Cardiac muscle cell (in vitro differentiated cells and primary cell): ENCODE measurements at regions not wholly inside any gene's neighbourhood (a gene's known extent, or its start where the extent isn't known, plus 50 kb on each side); places are given as distances from the start of the nearest gene placed in this dataset.

ENCODE experiments used
- DNase-seq, 2 donors: peaks; one replicate each; pipeline versions ENCODE4 v3.0.0 to v3.0.0-alpha.2; 2010 to 2017; ENCODE audit warnings: low read depth in 1 of 2, low spot score in 1 of 2
- H3K27ac ChIP-seq: fragments of 200-600 bp; sonication (generic); 2 replicates; pipeline ENCODE4 v1.5.1; 2016
- H3K27me3 ChIP-seq: fragments of 200-600 bp; sonication (generic); 2 replicates; pipeline ENCODE4 v1.6.0; 2016; ENCODE audit warnings: control low read depth
- H3K36me3 ChIP-seq: fragments of 200-600 bp; sonication (generic); 2 replicates; pipeline ENCODE4 v1.5.1; 2016; ENCODE audit warnings: control low read depth
- H3K4me1 ChIP-seq: fragments of 200-600 bp; sonication (generic); 2 replicates; pipeline ENCODE4 v1.8.1; 2017; ENCODE audit warnings: low read depth, mild to moderate bottlenecking, mixed run types
- H3K4me3 ChIP-seq: fragments of 200-600 bp; sonication (generic); 2 replicates; pipeline ENCODE4 v1.5.1; 2016; ENCODE audit warnings: mild to moderate bottlenecking
- H3K9me3 ChIP-seq: fragments of 200-600 bp; sonication (generic); 2 replicates; pipeline ENCODE4 v1.5.1; 2017; ENCODE audit warnings: low read depth, mild to moderate bottlenecking, control low read depth
- TF ChIP-seq, protein P1 (sequence below): IDR thresholded peaks from 2 replicates; pipeline ENCODE4 v1.5.1; 2012; ENCODE audit warnings: low read depth, mild to moderate bottlenecking, low read length

DNA sequence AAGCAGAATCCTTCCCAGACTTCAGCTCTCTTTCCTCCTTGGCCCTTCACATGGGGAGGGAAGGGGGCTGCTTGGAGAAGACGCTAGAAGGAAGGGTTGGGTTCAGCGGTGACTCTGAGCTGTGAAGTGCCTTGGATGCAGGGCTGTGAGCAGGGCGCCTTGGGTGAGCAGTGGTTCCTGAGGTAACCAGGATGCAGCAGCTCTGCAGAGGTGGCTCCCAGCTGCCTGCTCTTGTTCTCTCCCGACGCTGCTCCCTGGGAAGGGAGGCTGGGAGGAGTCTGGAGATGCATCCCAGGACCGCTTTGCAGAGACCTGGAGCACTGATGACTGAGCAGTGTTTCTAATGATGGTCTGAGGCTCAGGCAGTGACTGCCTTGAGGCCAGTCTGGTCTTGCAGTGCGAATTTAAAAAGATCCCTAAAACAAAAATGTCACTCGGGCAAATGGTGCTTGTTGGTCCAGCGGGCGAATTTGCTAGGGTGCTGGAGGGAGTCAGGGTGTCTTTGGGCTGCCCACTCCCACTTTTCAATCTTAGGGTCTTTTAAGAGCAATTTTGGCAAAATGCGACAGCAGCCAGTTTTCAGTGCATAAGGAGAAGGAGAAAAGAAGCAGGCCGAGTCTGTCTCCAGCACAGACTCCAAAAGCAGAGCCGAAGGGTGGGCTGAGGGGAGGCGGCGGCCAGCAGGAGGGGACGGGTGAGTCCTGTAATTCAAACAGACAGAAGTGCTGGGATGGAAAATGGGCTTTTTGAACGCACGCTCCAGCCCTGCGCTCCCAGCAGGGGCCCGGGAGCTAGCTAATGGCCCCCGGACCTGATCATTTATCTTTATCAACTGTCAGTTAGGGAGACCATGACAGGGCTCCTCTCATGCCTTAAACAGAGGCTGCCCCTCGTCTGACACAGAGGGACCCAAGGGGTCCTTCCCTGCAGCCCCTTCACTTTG lies 191.2 kb upstream of the SHH start:
- Histone ChIP-seq H3K36me3 (no peaks in the 10 kb centered on the region), H3K4me1 (no peaks in the 10 kb centered on the region), H3K9me3 (no peaks in the 10 kb centered on the region), H3K27me3 (no peaks in the 10 kb centered on the region), H3K27ac (no peak overlapping the region), H3K4me3 (no peak overlapping the region)
- no peak for DNase-seq
- TF ChIP-seq, protein P1, sequence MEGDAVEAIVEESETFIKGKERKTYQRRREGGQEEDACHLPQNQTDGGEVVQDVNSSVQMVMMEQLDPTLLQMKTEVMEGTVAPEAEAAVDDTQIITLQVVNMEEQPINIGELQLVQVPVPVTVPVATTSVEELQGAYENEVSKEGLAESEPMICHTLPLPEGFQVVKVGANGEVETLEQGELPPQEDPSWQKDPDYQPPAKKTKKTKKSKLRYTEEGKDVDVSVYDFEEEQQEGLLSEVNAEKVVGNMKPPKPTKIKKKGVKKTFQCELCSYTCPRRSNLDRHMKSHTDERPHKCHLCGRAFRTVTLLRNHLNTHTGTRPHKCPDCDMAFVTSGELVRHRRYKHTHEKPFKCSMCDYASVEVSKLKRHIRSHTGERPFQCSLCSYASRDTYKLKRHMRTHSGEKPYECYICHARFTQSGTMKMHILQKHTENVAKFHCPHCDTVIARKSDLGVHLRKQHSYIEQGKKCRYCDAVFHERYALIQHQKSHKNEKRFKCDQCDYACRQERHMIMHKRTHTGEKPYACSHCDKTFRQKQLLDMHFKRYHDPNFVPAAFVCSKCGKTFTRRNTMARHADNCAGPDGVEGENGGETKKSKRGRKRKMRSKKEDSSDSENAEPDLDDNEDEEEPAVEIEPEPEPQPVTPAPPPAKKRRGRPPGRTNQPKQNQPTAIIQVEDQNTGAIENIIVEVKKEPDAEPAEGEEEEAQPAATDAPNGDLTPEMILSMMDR, result no peak

DNA sequence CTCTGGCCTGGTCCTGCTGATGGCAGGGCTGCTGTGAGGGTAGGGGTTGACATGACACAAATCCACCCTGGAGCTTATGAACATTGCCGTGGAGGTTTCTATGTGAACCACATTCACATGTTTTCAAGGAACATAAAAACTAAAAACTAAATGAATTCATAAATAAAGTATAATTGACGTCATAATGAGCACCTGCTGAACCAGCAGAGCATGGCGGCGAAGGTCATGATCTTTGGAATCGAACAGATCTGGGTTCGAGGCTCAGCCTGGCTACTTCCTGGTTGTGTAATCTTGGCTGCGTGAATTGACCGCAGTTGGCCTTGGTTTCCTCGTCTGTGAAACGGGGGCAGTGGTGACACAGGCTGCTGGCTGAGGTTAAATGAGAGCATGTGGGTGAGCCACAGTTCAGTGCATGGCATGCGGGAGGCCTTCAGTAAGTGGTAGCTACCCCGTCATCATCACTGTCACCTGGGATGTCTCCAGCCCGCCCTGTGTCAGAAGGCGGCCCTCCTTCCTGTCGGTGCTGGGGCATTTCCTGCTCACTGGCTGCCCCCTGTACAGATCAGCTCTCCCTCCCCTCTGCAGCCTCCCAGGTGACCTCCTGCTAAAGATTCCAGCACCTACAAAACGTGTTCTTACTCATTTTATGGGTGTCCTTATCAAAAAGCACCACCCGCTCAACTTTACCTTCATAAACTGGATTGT lies 190.3 kb upstream of the SHH start:
- no peak for DNase-seq
- TF ChIP-seq, protein P1, result no peak
- H3K36me3 ChIP-seq, result no peaks in the 10 kb centered on the region
- no peak overlapping the region for H3K4me3 ChIP-seq
- no peaks in the 10 kb centered on the region for H3K4me1 ChIP-seq
- H3K9me3 ChIP-seq, result no peaks in the 10 kb centered on the region
- H3K27ac ChIP-seq, result no peak overlapping the region
- H3K27me3 ChIP-seq, result no peaks in the 10 kb centered on the region

DNA sequence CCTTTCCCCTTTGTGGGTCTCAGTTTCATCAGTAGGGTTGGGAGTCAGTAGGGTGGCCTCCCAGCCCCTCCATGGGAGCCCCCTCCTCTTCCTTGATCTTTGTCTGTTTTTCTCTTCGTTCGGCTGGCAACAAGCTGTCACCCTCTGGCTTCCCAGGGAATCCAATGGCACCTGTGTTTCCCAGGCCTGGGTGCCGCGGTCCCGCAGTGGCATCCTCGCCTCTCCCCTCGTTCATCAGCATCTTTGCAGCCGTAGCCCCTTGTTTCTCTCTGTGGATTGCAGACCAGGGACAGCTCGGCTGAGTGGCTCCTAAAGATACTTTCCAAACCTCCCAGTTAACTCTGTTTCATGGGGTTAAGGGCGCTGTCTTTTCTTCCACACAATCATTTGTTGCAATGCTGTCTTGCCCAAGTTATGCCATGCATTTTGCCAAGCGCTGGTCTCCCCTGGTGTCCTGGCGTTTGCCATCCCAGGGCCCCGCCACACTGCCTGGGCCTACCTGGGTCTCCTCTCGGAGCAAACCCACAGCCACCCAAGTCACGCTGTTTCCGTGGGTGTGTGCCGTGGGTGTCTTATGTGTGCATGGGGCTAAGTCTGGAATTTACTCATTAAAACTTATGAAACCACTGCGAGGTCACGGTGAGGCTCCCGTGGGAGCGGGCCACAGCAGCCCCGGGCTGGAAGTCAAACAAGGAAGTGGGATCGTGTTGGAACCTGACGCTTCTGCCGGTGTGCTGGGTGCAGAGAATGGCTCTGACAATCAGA lies 189.4 kb upstream of the SHH start:
- Histone ChIP-seq H3K4me3 (no peak overlapping the region), H3K36me3 (no peaks in the 10 kb centered on the region), H3K27ac (no peak overlapping the region), H3K4me1 (no peaks in the 10 kb centered on the region), H3K27me3 (no peaks in the 10 kb centered on the region), H3K9me3 (no peaks in the 10 kb centered on the region)
- DNase-seq, result no peak
- TF ChIP-seq, protein P1, result no peak

DNA sequence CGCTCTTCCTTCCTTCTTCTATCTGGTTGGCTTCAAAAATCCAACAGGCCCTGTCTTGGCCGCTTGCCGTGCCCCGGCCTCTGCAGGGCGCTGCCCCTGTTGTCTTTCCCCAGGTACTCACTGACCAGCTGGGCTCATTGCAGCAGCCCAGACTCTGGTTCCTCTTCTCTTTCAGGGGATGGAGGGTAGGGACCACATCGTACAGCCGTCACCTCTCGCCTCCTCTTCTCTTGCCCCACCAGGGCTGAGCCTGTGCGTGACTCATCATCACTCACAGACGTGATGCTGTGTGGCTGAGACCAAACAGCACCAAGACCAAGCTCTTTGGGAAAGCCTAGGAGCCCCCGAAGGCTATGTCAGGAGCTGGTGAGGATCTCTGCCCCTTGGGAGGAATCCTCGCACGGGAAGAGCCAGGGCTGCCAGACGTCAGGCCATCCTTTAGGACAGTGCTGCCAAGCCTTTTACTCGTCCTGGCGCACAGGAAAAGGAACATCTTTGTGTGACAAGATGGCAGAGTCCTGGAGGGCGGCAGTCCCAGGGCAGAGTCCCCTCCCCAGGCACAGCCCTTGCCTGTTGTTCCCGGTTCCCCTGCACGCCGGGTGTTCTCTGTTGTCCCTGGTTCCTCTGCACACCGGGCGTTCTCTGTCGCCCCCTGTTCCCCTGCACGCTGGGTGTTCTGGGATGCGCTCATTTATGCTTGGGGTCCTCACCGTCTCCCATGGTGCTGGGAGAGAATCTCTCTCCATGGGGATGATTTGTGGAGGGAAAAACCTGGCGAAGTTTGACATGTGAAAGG lies 188.5 kb upstream of the SHH start:
- Histone ChIP-seq H3K9me3 (no peaks in the 10 kb centered on the region), H3K27me3 (no peaks in the 10 kb centered on the region), H3K4me1 (no peaks in the 10 kb centered on the region), H3K4me3 (no peak overlapping the region), H3K36me3 (no peaks in the 10 kb centered on the region), H3K27ac (no peak overlapping the region)
- no peak for DNase-seq
- TF ChIP-seq, protein P1, result no peak
